Hypothalamus (tissue), 51 donors: ENCODE measurements at regions not wholly inside any gene's neighbourhood (a gene's known extent, or its start where the extent isn't known, plus 50 kb on each side); places are given as distances from the start of the nearest gene placed in this dataset.
A peak's percentile ranks its signal among the peaks of the same experiment; 100 is the strongest.

Experiments used
- DNase-seq, 51 donors: peaks; one replicate each; lab custom pipeline; 2025; lab: John Stamatoyannopoulos, UW

GRCh38 chr6:74152096-74152675 is 456.2 kb downstream of the CD109 start:
- no peak for DNase-seq

- no peak for DNase-seq
These were observed 449.9 kb downstream of the CD109 start for GRCh38 chr6:74145931-74146330.

GRCh38 chr6:74137911-74138310 is 441.9 kb downstream of the CD109 start:
- DNase-seq, result no peak

GRCh38 chr6:74134327-74134726 is 438.3 kb downstream of the CD109 start:
- DNase-seq, result no peak

- DNase-seq, result no peak
These were observed 437.1 kb downstream of the CD109 start for GRCh38 chr6:74133073-74133472.

- DNase-seq, result no peak
These were observed 434.6 kb downstream of the CD109 start for GRCh38 chr6:74130641-74131040.

- DNase-seq, result no peak
These were observed 432.5 kb downstream of the CD109 start for GRCh38 chr6:74128536-74128935.

GRCh38 chr6:74117113-74117512 is 421.1 kb downstream of the CD109 start:
- DNase-seq, result no peak

GRCh38 chr6:74115674-74116073 is 419.7 kb downstream of the CD109 start:
- no peak for DNase-seq

- no peak for DNase-seq
These were observed 418.4 kb downstream of the CD109 start for GRCh38 chr6:74114428-74114827.

GRCh38 chr6:74113901-74114300 is 417.9 kb downstream of the CD109 start:
- no peak for DNase-seq

- DNase-seq, result no peak
These were observed 407.4 kb downstream of the CD109 start for GRCh38 chr6:74103417-74103816.

- DNase-seq, result no peak
These were observed 404.8 kb downstream of the CD109 start for GRCh38 chr6:74100719-74101287.

- no peak for DNase-seq
These were observed 400.3 kb downstream of the CD109 start for GRCh38 chr6:74096329-74096728.

GRCh38 chr6:74093361-74093760 is 397.4 kb downstream of the CD109 start:
- DNase-seq, result no peak

- no peak for DNase-seq
These were observed 395.8 kb downstream of the CD109 start for GRCh38 chr6:74091794-74092157.

- DNase-seq, result peak in 1 of 51 donors; percentile 3
These were observed 395.3 kb downstream of the CD109 start for GRCh38 chr6:74091136-74091793.

- DNase-seq, result no peak
These were observed 391.9 kb downstream of the CD109 start for GRCh38 chr6:74087899-74088298.

GRCh38 chr6:74075896-74076295 is 379.9 kb downstream of the CD109 start:
- no peak for DNase-seq

- DNase-seq, result peak in 1 of 51 donors; percentile 0
These were observed 379.3 kb downstream of the CD109 start for GRCh38 chr6:74075323-74075722.

- no peak for DNase-seq
These were observed 378.6 kb downstream of the CD109 start for GRCh38 chr6:74074645-74075044.

GRCh38 chr6:74073999-74074398 is 378.0 kb downstream of the CD109 start:
- DNase-seq, result no peak
